ENCODE measurements at regions not wholly inside any gene's neighbourhood (a gene's known extent, or its start where the extent isn't known, plus 50 kb on each side); places are given as distances from the start of the nearest gene placed in this dataset.

DNA sequence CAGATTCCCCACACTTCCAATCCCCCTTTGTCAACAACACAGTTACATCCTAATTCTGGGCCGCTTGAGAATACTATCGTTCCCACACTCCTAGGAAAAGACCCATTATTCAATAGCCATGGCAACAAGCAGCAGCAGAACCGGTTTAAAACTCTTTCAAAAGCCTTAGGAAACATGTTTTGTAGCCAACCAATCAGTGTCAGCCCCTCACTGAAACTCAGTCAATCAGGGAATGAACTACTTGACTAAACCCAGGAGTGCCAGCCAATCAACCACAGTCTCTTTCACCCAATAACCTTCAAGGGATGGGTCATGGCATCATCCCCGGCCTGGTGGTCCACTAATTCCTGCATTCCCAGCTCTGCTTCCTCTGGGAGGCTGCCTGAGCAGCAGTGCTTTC, 204.8 kb upstream of the HS6ST1 start:
- DNase-seq (ENCODE audit: low read depth in 4 of 4, low spot score in 3 of 4), result no peak

DNA sequence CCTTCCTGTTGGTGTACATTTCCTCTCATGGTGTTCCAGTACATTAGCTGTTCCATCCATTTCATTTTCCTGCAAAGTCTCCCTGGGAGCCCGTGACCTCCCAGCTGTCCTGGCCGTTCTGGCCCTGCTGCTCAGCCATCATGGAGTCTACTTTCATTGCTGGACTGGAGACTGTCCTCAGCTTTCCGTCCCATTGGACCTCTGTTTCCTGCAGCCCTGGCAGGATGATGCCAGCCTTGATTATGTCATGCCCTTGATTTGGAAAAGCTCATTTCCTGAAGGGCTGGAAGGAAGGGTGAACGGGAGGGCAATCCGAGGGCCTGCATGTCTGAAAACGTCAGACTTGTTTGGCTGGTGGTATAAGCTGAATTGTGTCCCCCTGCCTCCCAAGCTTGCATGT, 205.5 kb upstream of the HS6ST1 start:
- DNase-seq (ENCODE audit: low read depth in 4 of 4, low spot score in 3 of 4), result no peak

DNA sequence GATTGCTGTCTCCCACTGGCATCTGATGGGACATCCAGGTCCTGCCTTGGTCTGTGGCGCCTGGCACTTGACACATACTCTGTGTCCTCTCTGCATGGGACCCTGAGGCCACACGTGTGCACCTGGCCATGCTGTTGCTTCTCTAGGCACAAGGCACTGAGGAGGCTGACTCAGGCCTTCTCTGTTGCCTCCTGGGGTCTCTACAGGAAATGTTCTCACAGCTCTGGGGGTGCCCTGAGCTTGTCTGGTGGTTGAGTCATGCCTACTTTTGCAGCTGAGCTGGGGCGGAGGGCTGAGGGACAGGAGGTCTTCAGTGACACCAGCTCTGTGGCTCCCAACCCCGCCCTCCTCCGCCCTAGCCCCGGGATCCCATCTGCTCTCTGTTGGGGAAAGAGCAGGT, 207.0 kb upstream of the HS6ST1 start:
- no peak for DNase-seq (ENCODE audit: low read depth in 4 of 4, low spot score in 3 of 4)

- no peak for DNase-seq (ENCODE audit: low read depth in 4 of 4, low spot score in 3 of 4)
These were observed 207.8 kb upstream of the HS6ST1 start for GRCh38 chr2:128526455-128526976.

DNA sequence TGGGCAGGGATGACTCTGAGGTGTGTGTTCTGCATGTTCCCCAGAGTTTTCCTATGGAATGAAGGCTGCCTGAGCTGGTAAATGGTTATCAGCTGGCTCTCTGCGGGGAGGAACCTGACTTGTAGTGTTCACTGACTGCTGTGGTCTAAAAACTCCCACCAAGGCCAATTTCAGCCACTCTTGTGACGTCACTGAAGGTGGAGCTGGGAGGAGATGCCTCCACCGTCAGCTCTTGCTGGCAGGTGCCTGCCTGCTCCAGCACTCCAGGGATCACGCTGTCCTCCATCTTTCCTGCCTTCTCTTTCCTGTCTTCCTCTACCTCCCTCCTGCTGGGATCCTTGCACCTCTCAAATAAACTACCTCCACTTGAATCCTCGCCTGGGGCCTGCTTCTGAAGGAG, 209.5 kb upstream of the HS6ST1 start:
- no peak for DNase-seq (ENCODE audit: low read depth in 4 of 4, low spot score in 3 of 4)

GRCh38 chr2:128530025-128530573, 211.4 kb upstream of the HS6ST1 start:
- no peak for DNase-seq (ENCODE audit: low read depth in 4 of 4, low spot score in 3 of 4)

DNA sequence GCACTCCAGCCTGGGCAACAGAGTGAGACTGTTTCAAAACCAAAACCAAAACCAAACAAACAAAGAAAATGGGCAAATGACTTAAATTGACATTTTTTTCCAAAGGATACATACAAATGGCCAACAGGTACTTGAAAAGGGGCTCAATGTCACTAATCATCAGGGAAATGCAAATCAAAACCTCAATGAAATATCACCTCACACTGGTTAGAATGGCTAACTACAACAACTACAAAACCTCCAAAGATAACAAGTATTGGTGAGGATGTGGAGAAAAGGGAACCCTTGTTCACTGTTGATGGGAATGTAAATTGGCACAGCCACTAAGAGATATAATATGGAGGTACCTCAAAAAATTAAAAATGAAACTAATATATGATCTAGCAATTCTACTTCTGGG, 213.2 kb upstream of the HS6ST1 start:
- no peak for DNase-seq (ENCODE audit: low read depth in 4 of 4, low spot score in 3 of 4)

DNA sequence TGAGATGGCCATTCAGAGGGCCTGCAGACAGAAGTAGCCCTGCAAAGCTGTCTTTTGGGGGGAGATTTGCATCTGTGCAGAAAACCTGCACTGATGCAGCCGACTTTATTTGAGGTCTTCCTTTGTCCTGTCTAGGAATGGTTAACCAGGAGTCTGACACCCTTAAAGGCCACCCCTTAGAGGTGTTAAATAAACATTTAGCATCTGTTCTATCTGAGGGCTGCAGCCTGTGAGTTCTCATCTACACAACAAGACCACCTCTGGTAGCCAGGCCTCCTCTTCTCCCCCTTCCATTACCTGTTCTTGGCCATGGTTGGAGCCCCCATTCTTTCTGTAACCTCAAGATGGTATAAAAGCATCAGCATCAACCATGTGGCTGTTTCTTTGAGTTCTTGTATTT, 214.4 kb upstream of the HS6ST1 start:
- no peak for DNase-seq (ENCODE audit: low read depth in 4 of 4, low spot score in 3 of 4)

- no peak for DNase-seq (ENCODE audit: low read depth in 4 of 4, low spot score in 3 of 4)
These were observed 216.2 kb upstream of the HS6ST1 start for GRCh38 chr2:128534688-128535392.

GRCh38 chr2:128535953-128536352, 217.3 kb upstream of the HS6ST1 start:
- no peak for DNase-seq (ENCODE audit: low read depth in 4 of 4, low spot score in 3 of 4)

DNA sequence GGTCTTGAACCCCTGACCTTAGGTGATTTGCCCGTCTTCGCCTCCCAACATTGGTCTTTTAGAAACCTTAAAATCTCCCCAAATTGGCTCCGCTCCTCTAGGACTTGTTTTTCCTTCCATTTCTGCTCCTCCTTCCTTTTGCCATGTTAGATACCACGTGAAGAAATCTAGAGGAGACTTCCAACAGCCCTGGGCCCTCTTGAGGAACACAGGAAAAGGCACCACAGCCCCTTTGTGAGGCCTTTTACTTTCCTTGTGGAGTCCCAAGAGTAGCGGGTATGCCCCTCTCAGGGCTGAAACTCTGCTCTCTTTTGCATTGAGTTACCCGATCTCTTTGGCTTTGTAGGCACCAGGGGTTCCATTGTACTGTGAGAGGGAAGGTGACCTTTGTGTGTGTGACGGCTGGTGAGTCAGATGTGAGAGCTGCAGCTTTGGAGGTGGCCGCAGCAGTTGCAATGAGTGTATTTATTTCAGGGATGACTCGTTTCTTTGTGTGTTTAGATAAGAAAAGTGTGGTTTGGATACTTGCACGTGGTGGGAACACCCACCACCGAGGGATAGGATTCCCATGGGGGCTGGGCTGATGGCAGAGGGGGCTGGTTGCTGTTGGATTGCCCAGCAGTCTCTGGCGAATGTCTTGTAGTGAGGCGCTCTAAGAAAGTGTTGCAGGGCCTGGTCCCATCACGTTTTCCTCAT, 218.4 kb upstream of the HS6ST1 start:
- DNase-seq (ENCODE audit: low read depth in 4 of 4, low spot score in 3 of 4), result no peak

GRCh38 chr2:128537646-128538045, 219.0 kb upstream of the HS6ST1 start:
- no peak for DNase-seq (ENCODE audit: low read depth in 4 of 4, low spot score in 3 of 4)

- no peak for DNase-seq (ENCODE audit: low read depth in 4 of 4, low spot score in 3 of 4)
These were observed 219.7 kb upstream of the HS6ST1 start for GRCh38 chr2:128538396-128538795.

GRCh38 chr2:128540670-128541069, 222.0 kb upstream of the HS6ST1 start:
- DNase-seq (ENCODE audit: low read depth in 4 of 4, low spot score in 3 of 4), result no peak

- no peak for DNase-seq (ENCODE audit: low read depth in 4 of 4, low spot score in 3 of 4)
These were observed 222.8 kb upstream of the HS6ST1 start for GRCh38 chr2:128541448-128541847.

- DNase-seq (ENCODE audit: low read depth in 4 of 4, low spot score in 3 of 4), result no peak
These were observed 224.4 kb upstream of the HS6ST1 start for GRCh38 chr2:128543036-128543435.

DNA sequence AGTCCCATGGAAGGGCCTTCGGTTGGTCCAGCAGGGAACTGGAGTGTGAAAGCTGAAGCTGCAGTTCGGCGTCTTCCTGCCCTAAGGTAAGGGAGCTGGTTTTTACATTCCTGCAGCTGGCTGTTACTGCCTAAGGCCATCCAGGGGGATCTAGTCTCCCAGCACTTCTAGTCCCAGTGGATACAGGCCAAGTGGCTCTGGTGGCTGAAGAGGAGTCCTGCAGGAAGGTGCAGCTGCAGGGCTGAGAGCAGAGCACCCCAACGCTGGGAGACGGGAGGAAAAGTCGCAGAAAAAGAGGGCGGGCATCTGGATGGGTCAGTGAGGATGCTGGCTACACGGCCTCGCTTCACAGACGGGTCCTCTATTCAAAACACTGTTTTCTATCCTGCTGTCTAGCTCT, 225.0 kb upstream of the HS6ST1 start:
- no peak for DNase-seq (ENCODE audit: low read depth in 4 of 4, low spot score in 3 of 4)

DNA sequence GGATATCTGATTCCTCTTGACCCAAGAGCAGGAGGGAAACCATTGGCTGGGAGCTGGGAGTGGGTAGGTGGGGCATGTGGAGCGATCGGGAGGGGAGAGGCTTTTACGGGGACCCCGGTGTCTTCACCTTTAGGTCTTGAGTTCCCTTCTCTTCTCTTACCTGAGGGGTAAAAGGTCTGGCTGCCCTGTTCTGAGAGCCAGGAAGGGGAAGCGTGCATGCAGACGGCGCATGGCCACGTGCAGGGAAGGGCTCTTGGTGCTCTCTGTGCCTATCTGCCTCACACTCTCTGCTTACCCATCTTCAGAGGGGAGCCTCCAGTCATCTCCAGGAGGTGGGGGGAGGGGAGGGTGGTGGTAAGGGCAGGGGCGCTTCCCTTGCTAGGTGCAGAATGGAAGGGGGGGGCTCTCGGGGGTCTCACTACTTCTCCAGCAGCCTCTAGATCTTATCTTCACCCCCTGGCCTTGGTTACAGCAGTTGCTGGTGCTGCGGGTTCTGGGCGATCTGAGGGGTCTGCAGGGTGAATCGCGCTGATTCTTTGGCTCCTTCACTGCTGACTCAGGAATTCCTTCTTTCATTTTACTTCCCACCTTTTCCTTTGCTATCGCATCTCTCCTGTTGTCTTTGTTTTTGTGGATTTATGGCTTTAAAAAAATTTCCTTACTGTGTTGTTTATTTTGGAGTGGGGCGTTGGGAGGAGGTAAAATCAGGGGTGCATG, 225.8 kb upstream of the HS6ST1 start:
- DNase-seq (ENCODE audit: low read depth in 4 of 4, low spot score in 3 of 4), result no peak

GRCh38 chr2:128545085-128545484, 226.4 kb upstream of the HS6ST1 start:
- DNase-seq (ENCODE audit: low read depth in 4 of 4, low spot score in 3 of 4), result no peak

DNA sequence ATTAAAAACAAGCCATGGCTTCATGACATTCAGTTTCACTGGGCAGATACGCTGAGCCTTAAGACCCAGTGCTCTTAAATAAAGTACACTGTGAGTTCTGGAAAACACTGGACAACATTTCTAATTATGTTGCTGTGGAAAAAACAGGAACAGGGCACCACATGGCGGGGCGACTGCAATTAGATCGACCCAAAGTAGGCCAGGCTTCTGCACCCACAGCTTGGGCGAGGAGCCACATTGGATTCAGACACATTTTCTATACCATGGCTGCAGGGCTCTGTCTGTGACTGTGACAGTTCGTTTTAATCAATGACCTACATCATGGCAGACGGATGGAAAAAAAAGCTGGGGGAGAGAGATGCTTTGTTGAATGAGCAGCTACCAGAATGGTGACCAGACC, 227.2 kb upstream of the HS6ST1 start:
- DNase-seq (ENCODE audit: low read depth in 4 of 4, low spot score in 3 of 4), result no peak

DNA sequence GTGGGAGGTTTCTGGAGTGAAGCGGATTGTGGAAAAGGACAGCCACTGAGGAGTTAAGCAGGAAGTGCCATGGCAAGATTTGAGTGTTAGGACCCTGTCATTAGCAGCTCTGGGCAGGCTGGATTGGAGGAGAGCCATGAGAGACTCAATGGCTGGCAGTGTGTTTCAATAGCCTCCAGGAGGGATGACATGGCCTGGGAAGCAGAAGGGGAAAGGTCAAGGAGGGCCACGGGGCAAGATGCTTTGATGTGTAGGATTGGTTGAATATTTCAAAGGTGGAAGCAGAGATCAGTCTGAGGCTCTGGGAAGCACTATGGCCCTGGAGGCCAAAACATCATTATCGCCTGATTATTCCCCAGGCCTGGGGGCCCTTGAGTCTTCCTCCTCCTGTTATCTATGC, 229.0 kb upstream of the HS6ST1 start:
- DNase-seq (ENCODE audit: low read depth in 4 of 4, low spot score in 3 of 4), result no peak
